Common myeloid progenitor, CD34-positive (primary cell): ENCODE measurements at regions not wholly inside any gene's neighbourhood (a gene's known extent, or its start where the extent isn't known, plus 50 kb on each side); places are given as distances from the start of the nearest gene placed in this dataset.
"Not testable (repeated sequence)": the region's sequence is repeated elsewhere in the genome, so short reads cannot be mapped to it uniquely, and the experiment has no call there.

ENCODE experiments used
- CTCF ChIA-PET: fragments of 350-600 bp; sonication (Branson Sonifier 250); formaldehyde crosslinking; loops from one replicate; lab custom pipeline; 2021; ENCODE audit warnings: antibody characterized with exemption; lab: Charles Lee
- POLR2A ChIA-PET: fragments of 350-600 bp; sonication (Branson Sonifier 250); formaldehyde crosslinking; loops from one replicate; lab custom pipeline; 2021; ENCODE audit warnings: antibody characterized with exemption; lab: Charles Lee
- DNase-seq, 3 donors: peaks; one replicate each; pipeline versions ENCODE4 v3.0.0 to v3.0.0-alpha.2; 2013
- H3K27ac ChIP-seq, 2 experiments: 1 replicate in 1 of 2; 2 replicates in 1 of 2; pipeline ENCODE4 v1.7.0; 2013; ENCODE audit warnings: inconsistent platforms in 2 of 2, low read length in 2 of 2, mild to moderate bottlenecking in 2 of 2, low read depth in 1 of 2, moderate library complexity in 1 of 2; ENCODE audit not compliant: severe bottlenecking in 2 of 2, insufficient read depth in 1 of 2, poor library complexity in 1 of 2
- H3K27me3 ChIP-seq, 5 experiments: replicated peaks in 2 of 5; 1 replicate in 3 of 5; 2 replicates in 2 of 5; pipeline versions ENCODE4 v1.6.1 to v1.7.0; 2013; ENCODE audit warnings: low read length in 4 of 5, mild to moderate bottlenecking in 2 of 5, moderate library complexity in 2 of 5, inconsistent platforms in 1 of 5; ENCODE audit not compliant: insufficient read depth in 5 of 5, control insufficient read depth in 4 of 5
- H3K36me3 ChIP-seq, 4 experiments: 1 replicate in 2 of 4; 2 replicates in 2 of 4; pipeline versions ENCODE4 v1.6.1 to v1.7.0; 2013; ENCODE audit warnings: low read length in 3 of 4, control low read depth in 1 of 4, mild to moderate bottlenecking in 1 of 4; ENCODE audit not compliant: control insufficient read depth in 4 of 4, insufficient read depth in 4 of 4
- H3K4me1 ChIP-seq, 4 experiments: 1 replicate in 3 of 4; 2 replicates in 1 of 4; pipeline versions ENCODE4 v1.6.1 to v1.7.1; 2013; ENCODE audit warnings: low read length in 3 of 4, mild to moderate bottlenecking in 3 of 4, control low read depth in 1 of 4, inconsistent platforms in 1 of 4, moderate library complexity in 1 of 4; ENCODE audit not compliant: control insufficient read depth in 4 of 4, insufficient read depth in 4 of 4; ENCODE audit errors: control extremely low read depth in 1 of 4
- H3K4me3 ChIP-seq, 7 experiments: 1 replicate in 4 of 7; 2 replicates in 3 of 7; pipeline versions ENCODE4 v1.5.1 to v1.7.0; 2013; ENCODE audit warnings: mild to moderate bottlenecking in 7 of 7, low read length in 6 of 7, moderate library complexity in 6 of 7, inconsistent platforms in 2 of 7, low read depth in 2 of 7, control low read depth in 1 of 7; ENCODE audit not compliant: insufficient read depth in 4 of 7, control insufficient read depth in 1 of 7; ENCODE audit errors: extremely low read depth in 1 of 7
- H3K9me3 ChIP-seq, 5 experiments: 1 replicate in 4 of 5; 2 replicates in 1 of 5; pipeline versions ENCODE4 v1.6.1 to v1.7.1; 2013; ENCODE audit warnings: low read length in 4 of 5, mild to moderate bottlenecking in 2 of 5, inconsistent platforms in 1 of 5, low read depth in 1 of 5, moderate library complexity in 1 of 5; ENCODE audit not compliant: control insufficient read depth in 4 of 5, insufficient read depth in 2 of 5; ENCODE audit errors: control extremely low read depth in 1 of 5
- WGBS: methylation state at CpG from one replicate; pipeline ENCODE4 v1.1.5; 2013; ENCODE audit not compliant: insufficient coverage; 5-methylcytosine and 5-hydroxymethylcytosine counted together

- CTCF ChIA-PET, result interaction anchor here (0.8 to 4.2 kb wide), 5 partner anchors 11 to 519 kb away, joined by 3 to 20 read pairs (median 3); no protein-coding TSS in a partner anchor
- Histone ChIP-seq H3K4me3 (no peak overlapping the region), H3K4me1 (no peaks in the 10 kb centered on the region)
Observed at GRCh38 chr14:59020382-59020781, 168.1 kb upstream of the DAAM1 start.

GRCh38 chr14:59022144-59022543 lies 166.3 kb upstream of the DAAM1 start:
- Histone ChIP-seq H3K27ac (no peak overlapping the region), H3K27me3 (no peaks in the 10 kb centered on the region), H3K4me1 (peaks cover 0 to 9% (median 2%) of the 10 kb centered on the region in 4 experiments), H3K4me3 (no peak overlapping the region), H3K9me3 (no peaks in the 10 kb centered on the region), H3K36me3 (no peaks in the 10 kb centered on the region)
- CTCF ChIA-PET, result interaction anchor here (0.5 to 4.2 kb wide), 7 partner anchors 10 to 521 kb away, joined by 3 to 20 read pairs (median 5); partner anchors contain the start of gene DACT1
- DNase-seq, result peak in 2 of 3 donors; percentile 31 to 38
- 100% methylated on average over 3 of the region's 4 CpGs for WGBS
- POLR2A ChIA-PET, result interaction anchor here (0.7 kb wide), 1 partner anchor 67 kb away, joined by 4 read pairs; no protein-coding TSS in a partner anchor

More at GRCh38 chr14:59020382-59020781, 168.1 kb upstream of the DAAM1 start:
- DNase-seq, result peak; percentile 30 to 45 (median 38)
- Histone ChIP-seq H3K27ac (no peak overlapping the region), H3K27me3 (no peaks in the 10 kb centered on the region), H3K36me3 (no peaks in the 10 kb centered on the region), H3K9me3 (no peaks in the 10 kb centered on the region)
- POLR2A ChIA-PET, result interaction anchor here (0.6 kb wide), 1 partner anchor 10 kb away, joined by 3 read pairs; no protein-coding TSS in a partner anchor
- no CpG with 5 or more reads among the region's 1 CpG for WGBS

GRCh38 chr14:59026081-59026480 lies 162.4 kb upstream of the DAAM1 start:
- CTCF ChIA-PET, result interaction anchor here (1.4 to 4.8 kb wide), 2 partner anchors 11 to 387 kb away, joined by 4 to 18 read pairs; partner anchors contain the start of gene DACT1

GRCh38 chr14:59026640-59027039 lies 161.8 kb upstream of the DAAM1 start:
- H3K36me3 ChIP-seq, H3K4me3 ChIP-seq, H3K27me3 ChIP-seq, H3K27ac ChIP-seq, DNase-seq, H3K4me1 ChIP-seq, POLR2A ChIA-PET, H3K9me3 ChIP-seq: not testable (repeated sequence)
- no CpG with 5 or more reads among the region's 1 CpG for WGBS
- CTCF ChIA-PET, result interaction anchor here (1.3 to 4.8 kb wide), 4 partner anchors 10 to 419 kb away, joined by 3 to 18 read pairs (median 4); partner anchors contain the start of gene DACT1

More at GRCh38 chr14:59026081-59026480, 162.4 kb upstream of the DAAM1 start:
- peak in 2 of 3 donors; percentile 33 to 48 for DNase-seq
- Histone ChIP-seq H3K36me3 (no peaks in the 10 kb centered on the region), H3K4me1 (peaks cover 0 to 9% (median 2%) of the 10 kb centered on the region in 4 experiments), H3K27me3 (no peaks in the 10 kb centered on the region), H3K9me3 (no peaks in the 10 kb centered on the region), H3K27ac (no peak overlapping the region), H3K4me3 (no peak overlapping the region)
- POLR2A ChIA-PET, result no interaction called here
- WGBS, result no CpG with 5 or more reads among the region's 2 CpGs

- no peak overlapping the region for H3K27ac ChIP-seq
- H3K4me1 ChIP-seq, result peaks cover 0 to 11% (median 2%) of the 10 kb centered on the region in 4 experiments
- CTCF ChIA-PET, result interaction anchor here (0.7 to 4.8 kb wide), 11 partner anchors 10 to 528 kb away, joined by 3 to 18 read pairs (median 5); partner anchors contain the start of gene DACT1
- WGBS, result 0% methylated on average over 2 of the region's 5 CpGs
- H3K9me3 ChIP-seq, result no peaks in the 10 kb centered on the region
- no peaks in the 10 kb centered on the region for H3K27me3 ChIP-seq
- DNase-seq, result peak; percentile 38 to 70 (median 67)
- peak overlapping the region in 3 of 7 experiments; percentile 4 to 58 (median 9) for H3K4me3 ChIP-seq
- no peaks in the 10 kb centered on the region for H3K36me3 ChIP-seq
- POLR2A ChIA-PET, result interaction anchor here (0.7 kb wide), 1 partner anchor 73 kb away, joined by 4 read pairs; no protein-coding TSS in a partner anchor
Observed at GRCh38 chr14:59028476-59029202, 159.8 kb upstream of the DAAM1 start.

- ChIA-PET CTCF (interaction anchor here (0.6 kb wide), 1 partner anchor 11 kb away, joined by 3 read pairs; no protein-coding TSS in a partner anchor), POLR2A (no interaction called here)
- no peak overlapping the region for H3K27ac ChIP-seq
- no peak for DNase-seq
- peaks cover 0 to 2% (median 0%) of the 10 kb centered on the region in 5 experiments for H3K9me3 ChIP-seq
- H3K4me3 ChIP-seq, result no peak overlapping the region
- peaks cover 0 to 1% (median 0%) of the 10 kb centered on the region in 4 experiments for H3K4me1 ChIP-seq
- H3K27me3 ChIP-seq, result no peaks in the 10 kb centered on the region
- no peaks in the 10 kb centered on the region for H3K36me3 ChIP-seq
Observed at GRCh38 chr14:59032826-59033225, 155.6 kb upstream of the DAAM1 start.
